ENCODE measurements at regions not wholly inside any gene's neighbourhood (a gene's known extent, or its start where the extent isn't known, plus 50 kb on each side); places are given as distances from the start of the nearest gene placed in this dataset.

DNA sequence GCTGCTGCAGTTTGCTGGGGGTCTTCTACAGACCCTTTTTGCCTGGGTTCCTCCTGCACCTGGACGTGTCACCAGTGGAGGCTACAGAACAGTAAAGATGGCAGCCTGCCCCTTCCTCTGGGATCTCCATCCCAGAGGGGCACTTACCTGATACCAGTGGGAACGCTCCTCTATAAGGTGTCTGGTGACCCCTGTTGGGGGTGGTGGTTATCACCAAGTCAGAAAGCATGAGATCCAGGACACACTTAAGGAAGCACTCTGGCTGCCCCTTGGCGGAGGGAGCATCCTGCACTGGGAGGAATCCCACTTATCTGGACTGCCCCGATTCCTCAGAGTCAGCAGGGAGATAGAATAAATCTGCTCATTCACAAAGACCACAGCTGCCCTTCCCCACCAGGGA lies 218.9 kb upstream of the GALNTL6 start:
- no peak overlapping the region for H3K27ac ChIP-seq (ENCODE audit: low read depth, low read length, severe bottlenecking)
- no peaks in the 10 kb centered on the region for H3K9me3 ChIP-seq (ENCODE audit: control insufficient read depth, low read length)
- no peaks in the 10 kb centered on the region for H3K36me3 ChIP-seq (ENCODE audit: control insufficient read depth, insufficient read depth, low read length)
- H3K4me3 ChIP-seq (ENCODE audit: extremely low read depth, insufficient read depth, low read length, poor library complexity, severe bottlenecking) = no peak overlapping the region
- H3K4me1 ChIP-seq (ENCODE audit: control insufficient read depth, insufficient read depth, low read length, poor library complexity, severe bottlenecking) = no peaks in the 10 kb centered on the region
- 85 to 90% methylated on average over 2 to 3 of the region's 4 CpGs for WGBS, 2 experiments (ENCODE audit: insufficient coverage in 2 of 2)

DNA sequence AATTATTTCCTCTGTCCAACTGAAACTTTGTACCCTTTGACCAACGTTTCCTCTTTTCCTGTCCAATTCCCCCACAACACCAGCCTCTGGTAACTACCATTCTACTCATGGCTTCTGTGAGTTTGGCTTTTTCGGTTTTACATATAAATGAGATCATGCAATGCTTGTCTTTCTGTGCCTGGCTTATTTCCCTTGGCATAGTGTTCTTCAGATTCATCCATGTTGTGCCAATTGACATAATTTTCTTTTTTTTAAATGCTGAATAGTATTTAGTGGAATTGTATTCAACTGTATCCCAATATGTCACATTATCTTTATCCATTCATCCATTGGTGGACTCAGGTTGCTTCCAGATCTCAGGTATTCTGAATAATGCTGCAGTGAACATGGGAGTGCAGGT lies 222.5 kb upstream of the GALNTL6 start:
- H3K9me3 ChIP-seq (ENCODE audit: control insufficient read depth, low read length) = no peaks in the 10 kb centered on the region
- WGBS, 2 experiments (ENCODE audit: insufficient coverage in 2 of 2) = 85 to 93% methylated on average over 2 of the region's 2 CpGs
- H3K27ac ChIP-seq (ENCODE audit: low read depth, low read length, severe bottlenecking) = no peak overlapping the region
- no peaks in the 10 kb centered on the region for H3K36me3 ChIP-seq (ENCODE audit: control insufficient read depth, insufficient read depth, low read length)
- no peaks in the 10 kb centered on the region for H3K4me1 ChIP-seq (ENCODE audit: control insufficient read depth, insufficient read depth, low read length, poor library complexity, severe bottlenecking)
- H3K4me3 ChIP-seq (ENCODE audit: extremely low read depth, insufficient read depth, low read length, poor library complexity, severe bottlenecking) = no peak overlapping the region

DNA sequence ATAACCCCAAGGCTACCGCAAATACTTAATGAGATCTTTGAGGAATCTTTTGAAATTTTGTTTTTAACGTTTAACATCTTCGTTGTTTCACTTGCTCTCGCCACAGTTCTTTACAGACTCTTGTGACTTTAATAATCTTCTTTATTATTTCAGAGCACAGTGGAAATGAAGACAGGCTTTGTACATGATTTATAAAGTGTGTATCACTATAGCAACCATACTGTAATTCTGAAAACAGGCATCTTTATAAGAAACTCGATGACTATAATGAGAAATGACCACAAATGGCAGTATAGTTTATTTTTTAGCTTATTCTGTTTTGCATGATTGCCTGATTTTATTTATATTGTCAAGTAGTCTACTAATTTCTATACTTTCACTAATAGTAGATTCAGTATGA lies 224.4 kb upstream of the GALNTL6 start:
- 75% methylated on average over 1 of the region's 5 CpGs; no CpG with 5 or more reads in 1 of the 2 experiments for WGBS, 2 experiments (ENCODE audit: insufficient coverage in 2 of 2)
- no peaks in the 10 kb centered on the region for H3K4me1 ChIP-seq (ENCODE audit: control insufficient read depth, insufficient read depth, low read length, poor library complexity, severe bottlenecking)
- H3K36me3 ChIP-seq (ENCODE audit: control insufficient read depth, insufficient read depth, low read length) = no peaks in the 10 kb centered on the region
- H3K9me3 ChIP-seq (ENCODE audit: control insufficient read depth, low read length) = no peaks in the 10 kb centered on the region
- no peak overlapping the region for H3K27ac ChIP-seq (ENCODE audit: low read depth, low read length, severe bottlenecking)
- no peak overlapping the region for H3K4me3 ChIP-seq (ENCODE audit: extremely low read depth, insufficient read depth, low read length, poor library complexity, severe bottlenecking)

DNA sequence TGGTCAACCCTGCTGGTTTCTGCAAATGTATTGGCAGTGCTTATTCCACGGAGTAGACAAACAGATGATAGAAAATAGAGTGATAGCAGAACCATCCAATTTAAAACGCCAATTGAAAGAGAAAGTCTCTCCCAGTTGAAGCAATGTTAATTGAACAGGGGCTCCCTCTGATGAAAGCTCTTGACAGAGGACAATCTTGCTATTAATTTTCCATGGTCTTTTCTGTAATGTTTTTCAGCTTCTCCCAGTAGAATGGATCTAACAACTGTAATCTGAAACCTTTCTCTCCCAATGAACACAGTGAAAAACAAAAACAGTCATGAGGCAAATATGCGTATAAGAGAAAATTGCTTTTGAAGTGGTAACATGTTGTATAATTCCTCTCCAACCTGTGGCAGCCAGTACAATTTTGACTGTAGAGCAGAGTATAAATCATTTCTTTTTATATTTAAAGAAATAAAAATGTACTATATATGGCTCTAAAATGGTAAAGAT lies 225.1 kb upstream of the GALNTL6 start:
- Histone ChIP-seq H3K4me3 (ENCODE audit: extremely low read depth, insufficient read depth, low read length, poor library complexity, severe bottlenecking) (no peak overlapping the region), H3K9me3 (ENCODE audit: control insufficient read depth, low read length) (no peaks in the 10 kb centered on the region), H3K4me1 (ENCODE audit: control insufficient read depth, insufficient read depth, low read length, poor library complexity, severe bottlenecking) (no peaks in the 10 kb centered on the region), H3K27ac (ENCODE audit: low read depth, low read length, severe bottlenecking) (no peak overlapping the region), H3K36me3 (ENCODE audit: control insufficient read depth, insufficient read depth, low read length) (no peaks in the 10 kb centered on the region)
- WGBS, 2 experiments (ENCODE audit: insufficient coverage in 2 of 2) = 95% methylated on average over 2 of the region's 3 CpGs; no CpG with 5 or more reads in 1 of the 2 experiments

GRCh38 chr4:171583790-171584189 lies 229.4 kb upstream of the GALNTL6 start:
- H3K4me3 ChIP-seq (ENCODE audit: extremely low read depth, insufficient read depth, low read length, poor library complexity, severe bottlenecking) = no peak overlapping the region
- no peaks in the 10 kb centered on the region for H3K36me3 ChIP-seq (ENCODE audit: control insufficient read depth, insufficient read depth, low read length)
- no peaks in the 10 kb centered on the region for H3K9me3 ChIP-seq (ENCODE audit: control insufficient read depth, low read length)
- no peaks in the 10 kb centered on the region for H3K4me1 ChIP-seq (ENCODE audit: control insufficient read depth, insufficient read depth, low read length, poor library complexity, severe bottlenecking)
- H3K27ac ChIP-seq (ENCODE audit: low read depth, low read length, severe bottlenecking) = no peak overlapping the region

DNA sequence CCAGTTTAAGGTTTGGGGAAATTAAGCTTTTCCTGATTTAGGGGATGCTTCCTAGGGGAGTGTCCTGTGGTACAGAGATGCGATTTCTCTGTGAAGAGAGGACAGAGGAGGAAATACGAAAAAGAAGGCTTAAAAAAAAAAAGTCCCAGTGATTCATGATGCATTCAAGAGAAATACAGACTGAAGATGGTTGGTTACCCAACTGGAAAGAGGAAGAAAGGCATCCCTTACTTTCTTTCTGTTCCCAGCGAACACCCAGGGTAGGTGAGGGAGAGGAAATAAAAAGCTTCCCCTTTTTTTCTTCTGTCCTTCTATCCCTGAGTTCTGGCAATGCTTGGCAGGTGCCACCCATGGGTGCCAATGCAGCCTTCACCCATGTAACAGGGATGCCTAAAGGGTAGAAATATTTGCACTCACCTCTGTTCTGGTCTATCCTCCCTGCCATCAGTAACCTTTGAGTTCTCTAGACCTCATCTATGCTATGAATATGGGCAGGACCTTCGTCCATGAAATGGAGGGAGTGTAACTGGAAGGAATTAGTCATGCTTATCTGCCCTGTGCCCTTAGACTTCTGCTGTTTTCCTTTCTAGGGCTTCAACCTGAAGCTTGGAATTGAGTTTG lies 230.1 kb upstream of the GALNTL6 start:
- Histone ChIP-seq H3K9me3 (ENCODE audit: control insufficient read depth, low read length) (no peaks in the 10 kb centered on the region), H3K4me1 (ENCODE audit: control insufficient read depth, insufficient read depth, low read length, poor library complexity, severe bottlenecking) (no peaks in the 10 kb centered on the region), H3K27ac (ENCODE audit: low read depth, low read length, severe bottlenecking) (no peak overlapping the region), H3K4me3 (ENCODE audit: extremely low read depth, insufficient read depth, low read length, poor library complexity, severe bottlenecking) (no peak overlapping the region), H3K36me3 (ENCODE audit: control insufficient read depth, insufficient read depth, low read length) (no peaks in the 10 kb centered on the region)
- WGBS, 2 experiments (ENCODE audit: insufficient coverage in 2 of 2) = 95 to 100% methylated on average over 2 of the region's 4 CpGs

DNA sequence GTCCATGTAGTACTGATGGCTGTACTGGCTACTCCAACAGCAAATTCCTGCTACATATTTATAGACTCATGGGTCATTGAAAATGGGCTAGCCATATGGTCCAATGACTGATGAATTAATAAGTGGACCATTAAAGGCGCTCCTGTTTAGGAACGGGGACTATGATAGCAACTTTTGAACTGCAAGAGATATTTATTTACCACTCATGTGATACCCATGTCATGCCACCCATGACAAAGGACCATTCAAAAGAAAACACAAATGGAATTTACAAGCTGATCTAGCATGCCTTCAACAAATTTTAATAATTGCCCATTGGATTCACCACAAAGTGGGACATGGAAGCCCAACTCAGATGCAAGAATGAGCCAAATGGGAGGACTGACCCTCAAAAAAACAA lies 240.0 kb upstream of the GALNTL6 start:
- 93% methylated on average over 2 of the region's 2 CpGs; no CpG with 5 or more reads in 1 of the 2 experiments for WGBS, 2 experiments (ENCODE audit: insufficient coverage in 2 of 2)
- Histone ChIP-seq H3K9me3 (ENCODE audit: control insufficient read depth, low read length) (no peaks in the 10 kb centered on the region), H3K36me3 (ENCODE audit: control insufficient read depth, insufficient read depth, low read length) (no peaks in the 10 kb centered on the region)

DNA sequence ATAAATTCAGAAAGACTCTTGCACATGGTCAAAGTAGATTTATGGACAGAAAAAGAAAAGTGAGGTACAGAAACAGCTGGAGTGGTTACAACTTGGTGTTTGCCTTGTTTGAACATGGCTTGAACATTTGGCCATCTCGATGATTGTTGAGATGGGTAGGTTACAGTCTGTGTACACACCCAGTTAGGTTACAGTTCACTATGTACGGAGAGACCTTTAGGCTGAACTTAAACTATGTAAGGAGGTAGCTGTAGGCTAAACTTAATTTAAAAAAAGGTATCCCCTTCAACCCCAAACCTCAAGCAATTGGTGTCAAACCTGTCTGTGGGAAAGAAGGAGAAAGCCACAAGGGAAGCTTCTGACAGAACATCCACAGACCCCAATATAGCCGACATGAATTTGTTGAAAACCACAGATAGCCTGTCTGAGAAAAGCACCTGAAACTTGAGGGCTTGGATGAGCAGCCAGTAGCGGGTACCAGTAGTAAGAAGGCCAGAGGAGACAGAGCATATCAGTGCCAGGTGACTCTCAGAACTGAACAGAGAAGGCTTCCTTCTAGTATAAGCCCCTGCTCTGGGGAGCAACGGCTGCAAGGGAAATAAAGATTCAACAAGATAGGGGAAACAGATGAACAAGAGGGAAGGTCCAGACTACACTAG lies 247.9 kb upstream of the GALNTL6 start:
- Histone ChIP-seq H3K4me1 (ENCODE audit: control insufficient read depth, insufficient read depth, low read length, poor library complexity, severe bottlenecking) (no peaks in the 10 kb centered on the region), H3K36me3 (ENCODE audit: control insufficient read depth, insufficient read depth, low read length) (no peaks in the 10 kb centered on the region), H3K27ac (ENCODE audit: low read depth, low read length, severe bottlenecking) (no peak overlapping the region), H3K9me3 (ENCODE audit: control insufficient read depth, low read length) (no peaks in the 10 kb centered on the region), H3K4me3 (ENCODE audit: extremely low read depth, insufficient read depth, low read length, poor library complexity, severe bottlenecking) (no peak overlapping the region)
- 87 to 90% methylated on average over 2 to 5 of the region's 5 CpGs for WGBS, 2 experiments (ENCODE audit: insufficient coverage in 2 of 2)

More for the DNA sequence above, 240.0 kb upstream of the GALNTL6 start:
- H3K4me3 ChIP-seq (ENCODE audit: extremely low read depth, insufficient read depth, low read length, poor library complexity, severe bottlenecking) = no peak overlapping the region
- H3K27ac ChIP-seq (ENCODE audit: low read depth, low read length, severe bottlenecking) = no peak overlapping the region
- no peaks in the 10 kb centered on the region for H3K4me1 ChIP-seq (ENCODE audit: control insufficient read depth, insufficient read depth, low read length, poor library complexity, severe bottlenecking)

- WGBS, 2 experiments (ENCODE audit: insufficient coverage in 2 of 2) = no CpG with 5 or more reads among the region's 1 CpG
Measured at GRCh38 chr4:171561419-171561818, 251.8 kb upstream of the GALNTL6 start.

DNA sequence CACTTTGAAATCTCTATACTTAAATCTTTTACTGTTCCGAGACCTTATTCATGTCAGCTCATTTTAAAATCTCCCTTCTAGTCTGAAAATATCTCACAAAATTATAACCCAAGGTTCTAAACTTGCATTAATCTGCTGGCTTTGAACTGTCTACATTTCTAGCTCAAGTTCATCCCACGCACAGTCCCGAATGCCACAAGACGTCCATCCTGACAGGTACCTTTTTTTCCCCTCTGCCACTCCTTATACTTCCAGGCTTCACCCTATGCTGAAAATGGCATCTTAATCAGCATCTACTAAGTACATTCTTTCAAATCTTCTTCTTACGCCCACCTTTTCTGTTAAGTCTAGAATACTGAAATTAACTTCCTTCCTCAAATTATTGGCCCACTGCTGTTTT lies 259.2 kb upstream of the GALNTL6 start:
- H3K27ac ChIP-seq (ENCODE audit: low read depth, low read length, severe bottlenecking) = no peak overlapping the region
- WGBS, 2 experiments (ENCODE audit: insufficient coverage in 2 of 2) = 92 to 94% methylated on average over 4 to 5 of the region's 5 CpGs
- no peaks in the 10 kb centered on the region for H3K9me3 ChIP-seq (ENCODE audit: control insufficient read depth, low read length)
- no peaks in the 10 kb centered on the region for H3K36me3 ChIP-seq (ENCODE audit: control insufficient read depth, insufficient read depth, low read length)
- no peaks in the 10 kb centered on the region for H3K4me1 ChIP-seq (ENCODE audit: control insufficient read depth, insufficient read depth, low read length, poor library complexity, severe bottlenecking)
- no peak overlapping the region for H3K4me3 ChIP-seq (ENCODE audit: extremely low read depth, insufficient read depth, low read length, poor library complexity, severe bottlenecking)

More at GRCh38 chr4:171561419-171561818, 251.8 kb upstream of the GALNTL6 start:
- no peaks in the 10 kb centered on the region for H3K9me3 ChIP-seq (ENCODE audit: control insufficient read depth, low read length)
- no peaks in the 10 kb centered on the region for H3K4me1 ChIP-seq (ENCODE audit: control insufficient read depth, insufficient read depth, low read length, poor library complexity, severe bottlenecking)
- no peaks in the 10 kb centered on the region for H3K36me3 ChIP-seq (ENCODE audit: control insufficient read depth, insufficient read depth, low read length)
- no peak overlapping the region for H3K27ac ChIP-seq (ENCODE audit: low read depth, low read length, severe bottlenecking)
- H3K4me3 ChIP-seq (ENCODE audit: extremely low read depth, insufficient read depth, low read length, poor library complexity, severe bottlenecking) = no peak overlapping the region

GRCh38 chr4:171542640-171543039 lies 270.6 kb upstream of the GALNTL6 start:
- 92% methylated on average over 2 of the region's 2 CpGs; no CpG with 5 or more reads in 1 of the 2 experiments for WGBS, 2 experiments (ENCODE audit: insufficient coverage in 2 of 2)
- H3K27ac ChIP-seq (ENCODE audit: low read depth, low read length, severe bottlenecking) = no peak overlapping the region
- no peaks in the 10 kb centered on the region for H3K36me3 ChIP-seq (ENCODE audit: control insufficient read depth, insufficient read depth, low read length)
- no peaks in the 10 kb centered on the region for H3K9me3 ChIP-seq (ENCODE audit: control insufficient read depth, low read length)
- no peak overlapping the region for H3K4me3 ChIP-seq (ENCODE audit: extremely low read depth, insufficient read depth, low read length, poor library complexity, severe bottlenecking)
- peaks cover 17% of the 10 kb centered on the region for H3K4me1 ChIP-seq (ENCODE audit: control insufficient read depth, insufficient read depth, low read length, poor library complexity, severe bottlenecking)

Data from mesodermal cell (in vitro differentiated cells).